Skin of body (tissue), 1 donor: ENCODE measurements at regions not wholly inside any gene's neighbourhood (a gene's known extent, or its start where the extent isn't known, plus 50 kb on each side); places are given as distances from the start of the nearest gene placed in this dataset.

Experiments
- DNase-seq: peaks from one replicate; lab custom pipeline; 2025; lab: John Stamatoyannopoulos, UW

DNA sequence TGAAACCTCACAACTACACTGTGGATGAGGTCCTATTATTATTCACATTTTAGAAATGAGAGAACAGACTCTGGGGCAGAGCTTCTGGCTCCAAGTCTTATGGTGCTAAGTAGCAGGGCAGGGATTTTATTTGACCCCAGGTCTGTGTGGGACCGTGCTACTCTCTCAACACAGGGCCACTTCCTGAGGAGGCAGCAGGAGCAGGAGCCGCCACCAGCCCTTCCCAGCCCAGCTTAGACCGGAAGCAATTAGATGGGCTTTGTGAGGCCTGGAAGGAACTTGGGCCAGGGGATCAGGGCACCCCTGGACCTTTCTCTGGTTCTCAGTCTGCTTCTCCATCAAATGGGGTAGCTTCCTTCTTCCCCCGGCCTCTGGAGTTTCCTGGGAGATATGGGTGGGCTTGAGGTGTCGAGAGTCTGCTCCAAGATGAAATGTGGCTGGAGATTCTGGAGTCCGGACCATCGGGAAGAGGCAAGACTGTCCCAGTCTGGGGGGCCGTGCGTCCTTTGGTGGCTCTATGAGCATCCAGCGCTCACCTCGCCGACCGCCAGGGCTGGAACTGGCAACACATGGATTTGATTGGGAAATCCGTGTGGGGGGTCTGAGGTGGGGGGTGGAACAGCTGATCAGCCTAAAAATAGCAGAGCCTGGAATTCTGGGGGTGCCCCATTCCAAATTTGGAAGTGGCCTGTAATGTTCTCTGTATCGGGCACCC lies 136.8 kb downstream of the FOXD2 start:
- DNase-seq, result no peak

DNA sequence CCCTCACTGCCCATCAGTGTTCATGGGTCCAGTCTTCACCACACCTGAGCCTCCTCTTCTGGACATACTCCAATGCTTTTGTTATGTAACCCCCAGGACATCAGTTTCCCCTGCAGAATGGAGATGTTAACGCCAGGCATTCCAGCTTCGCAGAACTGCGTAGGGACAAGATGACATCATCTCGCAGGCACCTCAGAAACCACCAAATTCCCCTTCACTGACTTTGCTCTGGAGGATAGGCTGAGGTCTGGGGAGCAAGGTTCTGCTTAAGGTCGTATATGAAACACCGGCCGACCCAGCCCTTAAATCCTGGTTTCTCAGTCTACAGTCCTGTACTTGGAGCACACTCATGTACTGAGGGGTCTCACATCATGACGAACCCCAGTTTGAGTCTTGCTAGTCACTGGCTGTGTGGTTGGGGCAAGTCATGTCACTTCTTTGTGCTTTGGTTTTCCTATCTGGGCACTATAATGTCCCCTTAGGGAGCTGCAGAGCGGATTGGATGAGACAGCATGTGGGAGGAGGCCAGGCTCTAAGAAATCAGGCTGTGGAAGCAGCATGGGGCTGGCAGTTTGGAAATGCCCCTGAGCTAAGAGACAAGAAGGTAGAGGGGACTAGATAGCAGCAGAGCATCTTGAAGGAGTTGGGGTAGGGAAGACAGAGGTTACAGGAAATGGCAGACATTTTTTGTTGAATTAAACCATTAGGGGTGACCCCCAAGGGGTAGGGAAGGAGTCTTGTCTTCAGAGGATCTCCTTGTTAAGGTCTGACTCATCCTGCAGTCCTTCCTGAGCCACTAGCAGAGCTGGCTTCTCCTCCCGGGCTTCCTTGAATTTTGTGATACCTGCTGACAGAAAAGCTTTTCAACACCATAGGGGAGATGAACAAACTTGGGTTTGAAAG lies 138.3 kb downstream of the FOXD2 start:
- no peak for DNase-seq

DNA sequence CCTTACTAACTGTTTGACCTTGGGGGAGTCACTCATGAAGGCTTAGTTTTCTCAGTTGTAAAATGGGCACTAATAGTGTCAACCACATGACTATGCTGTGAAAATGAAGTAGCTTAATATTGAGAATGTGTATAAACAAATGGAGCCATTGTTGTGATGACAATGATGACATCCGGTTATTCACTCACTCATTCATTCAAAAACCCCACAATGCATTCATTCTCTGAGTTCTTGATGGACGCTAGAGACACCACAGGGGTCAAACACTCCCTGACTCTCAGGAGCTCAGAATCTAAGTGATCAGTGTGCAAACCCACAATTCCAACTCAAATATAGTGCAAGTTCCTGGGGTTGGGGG lies 138.9 kb downstream of the FOXD2 start:
- no peak for DNase-seq

DNA sequence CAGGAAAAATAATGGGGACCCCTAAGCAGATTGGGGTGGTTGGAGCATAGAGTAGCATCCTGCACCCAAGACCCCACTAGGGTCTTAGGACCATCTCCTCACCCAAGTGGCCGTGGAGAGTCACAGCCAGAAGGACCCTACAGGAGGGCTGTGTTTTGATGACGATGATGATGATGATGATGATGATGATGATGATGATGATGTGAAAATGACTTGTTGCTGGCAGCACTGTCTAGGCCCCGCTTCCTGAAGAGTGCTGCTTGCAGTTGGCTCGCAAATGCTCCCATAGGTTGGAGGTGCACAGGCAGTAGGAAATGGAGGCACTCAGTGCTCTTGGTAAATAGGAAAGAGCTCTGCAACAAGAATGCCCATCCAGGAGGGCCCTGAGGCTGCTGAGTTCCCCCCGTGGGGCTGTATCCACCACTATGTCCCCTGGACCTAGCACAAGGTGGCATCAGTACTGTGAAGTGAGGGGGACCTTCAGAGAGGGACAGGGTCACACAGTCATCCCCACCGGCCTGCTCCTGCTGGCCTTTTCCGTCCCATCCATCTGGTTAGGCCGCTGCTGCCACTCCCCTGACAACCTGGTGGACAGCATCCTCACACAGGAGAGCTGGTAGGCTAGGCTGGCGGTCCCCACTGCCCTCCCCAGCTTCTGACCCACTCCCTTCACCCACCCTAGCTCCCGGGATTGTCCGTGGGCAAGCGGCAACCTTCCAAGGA lies 139.6 kb downstream of the FOXD2 start:
- DNase-seq, result no peak

DNA sequence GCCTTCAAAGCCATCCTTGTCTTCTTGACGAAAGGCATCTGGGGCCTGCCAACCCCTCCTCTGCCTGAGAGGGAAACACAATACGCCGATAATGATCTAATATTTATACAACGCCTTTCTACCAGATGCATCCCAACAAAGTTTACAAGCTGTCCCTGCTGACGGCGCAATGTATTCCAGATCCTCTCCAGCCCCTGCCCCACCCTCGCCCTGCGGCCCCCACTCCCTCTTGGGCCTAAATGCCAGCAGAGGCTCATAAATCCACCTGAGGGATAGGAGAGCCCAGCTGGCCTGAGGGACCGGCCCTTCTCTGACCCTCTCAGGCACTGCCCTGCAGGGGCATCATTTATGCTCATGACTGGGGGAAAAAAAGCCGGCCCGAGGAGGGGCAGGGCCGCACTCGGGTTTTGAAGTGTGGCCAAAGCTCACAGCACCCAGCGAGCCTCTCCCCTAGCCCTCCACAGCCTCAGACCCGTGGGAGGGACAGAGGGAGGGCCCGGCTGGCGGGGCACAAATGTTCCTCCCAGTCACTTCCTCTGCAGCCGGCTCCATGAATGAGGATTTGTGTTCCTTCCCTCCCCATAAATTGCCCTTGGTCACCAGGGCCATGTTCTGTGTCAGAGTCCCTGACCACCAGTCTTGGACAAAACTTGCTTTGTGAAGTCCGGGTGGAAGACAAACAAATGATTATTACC lies 140.3 kb downstream of the FOXD2 start:
- DNase-seq, result peak; percentile 88

DNA sequence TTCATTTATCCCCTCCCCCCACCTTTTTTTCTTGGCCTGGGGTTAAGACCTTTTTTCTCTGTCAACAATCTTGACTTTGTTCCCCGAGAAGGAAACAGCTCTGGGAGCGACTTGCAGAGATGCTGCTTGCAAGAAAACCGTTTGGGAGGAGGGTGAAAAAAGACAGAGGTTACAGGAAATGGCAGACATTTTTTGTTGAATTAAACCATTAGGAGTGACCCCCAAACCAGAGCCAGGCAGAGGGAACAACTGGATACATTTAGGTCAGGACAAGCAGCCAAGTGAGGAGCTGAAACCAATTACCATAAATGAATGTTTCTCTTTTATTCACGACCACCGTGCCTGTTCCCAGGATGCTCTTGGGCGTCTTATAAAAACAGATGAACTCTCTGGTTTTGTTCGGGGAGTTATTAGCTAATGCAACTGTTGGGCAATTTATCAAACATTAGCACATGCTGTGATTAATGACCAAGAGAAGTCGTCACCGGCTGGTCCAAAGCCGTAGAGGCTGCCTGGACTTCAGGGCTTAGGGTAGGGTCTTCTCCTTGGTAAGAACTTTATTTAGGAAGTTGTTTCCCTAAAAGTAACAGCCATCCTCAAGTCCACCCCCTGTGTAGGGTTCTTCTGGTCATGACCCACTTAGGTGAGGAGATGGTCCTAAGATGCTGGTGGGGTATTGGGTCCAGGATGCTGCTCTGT lies 141.0 kb downstream of the FOXD2 start:
- DNase-seq, result peak; percentile 91

DNA sequence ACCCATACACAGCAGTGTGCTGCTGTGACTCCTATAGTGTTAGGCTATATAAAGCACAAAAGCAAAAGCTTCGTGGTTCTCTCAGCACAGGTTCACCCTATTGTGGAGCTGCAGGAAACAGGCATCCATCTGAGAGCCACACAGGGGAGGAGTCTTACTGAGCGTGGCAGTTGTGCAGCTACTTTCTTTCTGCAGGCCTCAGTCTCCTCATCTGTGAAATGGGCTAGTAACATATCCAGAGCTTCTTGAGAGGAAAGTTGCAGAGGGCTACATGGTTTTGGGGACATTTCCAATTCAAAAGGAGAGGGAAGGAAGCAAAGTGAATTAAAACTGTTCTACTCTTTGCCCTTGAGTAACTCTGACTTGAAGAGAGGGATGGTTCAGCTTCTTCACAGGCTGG lies 142.0 kb downstream of the FOXD2 start:
- no peak for DNase-seq

DNA sequence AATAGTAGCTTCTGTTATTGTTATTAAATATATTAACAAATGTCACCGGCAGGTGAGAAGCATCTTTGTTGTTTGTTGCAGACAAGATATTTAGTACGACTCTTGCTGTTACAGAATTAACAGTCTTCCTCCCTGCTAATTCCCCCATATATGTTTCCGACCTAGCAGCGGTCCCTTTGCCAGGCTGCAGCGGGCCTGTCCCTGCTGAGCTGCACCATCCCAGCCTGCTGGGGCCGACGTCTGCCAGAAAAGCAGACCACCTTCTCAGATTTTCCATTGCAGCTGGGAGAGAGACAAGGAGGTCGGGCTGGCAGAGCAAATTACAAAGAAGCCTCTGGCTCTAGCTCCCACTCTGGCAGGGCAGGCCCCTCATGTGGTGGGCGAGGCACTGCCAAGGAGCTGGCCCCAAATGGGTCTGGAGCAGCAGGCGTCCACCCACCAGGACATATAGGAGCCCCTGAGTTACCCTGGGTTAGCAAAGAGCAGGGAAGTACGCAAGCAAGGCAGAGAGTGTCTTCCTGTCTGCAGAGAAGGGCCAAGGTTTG lies 142.7 kb downstream of the FOXD2 start:
- DNase-seq, result no peak

DNA sequence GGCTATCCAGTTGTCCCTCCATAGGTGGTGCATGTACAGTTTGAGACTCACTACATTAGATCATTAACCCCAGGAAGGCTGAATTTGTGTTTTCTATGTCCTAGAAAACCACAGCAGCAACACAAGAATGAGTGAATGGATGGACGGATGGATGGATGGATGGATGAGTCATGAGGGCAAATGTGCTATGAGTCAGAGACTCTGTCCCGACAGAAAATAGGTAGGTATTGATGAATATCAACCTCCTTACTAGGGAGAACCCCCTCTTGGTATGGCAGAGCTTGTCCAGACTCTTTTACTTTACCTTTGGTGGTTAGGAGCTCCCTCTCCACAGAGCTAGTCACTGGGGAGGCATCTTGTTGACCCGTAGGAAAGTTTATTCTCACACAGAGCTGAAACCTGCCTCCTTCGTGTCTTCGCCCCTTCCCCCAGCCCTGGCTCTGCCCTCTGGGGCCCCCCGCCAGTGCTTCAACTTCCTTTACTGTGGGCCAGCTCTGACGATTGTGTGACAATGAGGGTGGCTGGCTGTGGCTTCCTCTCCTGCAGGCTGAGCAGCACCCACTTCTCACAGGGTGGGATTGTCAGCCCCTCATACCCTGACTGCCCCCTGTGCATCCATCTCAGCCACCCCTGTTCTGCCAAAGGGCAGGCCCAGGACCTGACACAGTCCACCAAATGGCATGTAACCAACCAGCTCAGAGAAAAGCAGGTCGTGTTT lies 145.2 kb downstream of the FOXD2 start:
- DNase-seq, result no peak

DNA sequence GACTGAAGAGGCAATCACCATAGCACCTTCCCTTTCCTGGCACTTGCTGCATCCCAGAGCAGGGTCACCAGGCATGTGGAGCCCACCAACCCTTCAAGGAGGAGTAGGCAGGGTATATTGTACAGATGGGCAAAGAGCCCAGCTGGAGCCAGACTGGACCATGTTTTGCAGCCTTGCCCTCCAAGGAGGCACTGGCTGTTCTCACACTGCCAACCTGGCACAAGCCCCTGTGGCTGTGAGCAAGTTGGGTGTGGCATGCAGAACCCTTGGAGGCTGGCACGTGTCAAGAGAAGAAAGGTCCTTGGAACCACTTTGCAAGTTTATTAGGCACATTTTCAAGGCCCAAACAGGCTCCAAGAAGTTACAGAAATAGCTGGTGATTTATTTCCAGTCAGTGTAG lies 146.4 kb downstream of the FOXD2 start:
- no peak for DNase-seq

DNA sequence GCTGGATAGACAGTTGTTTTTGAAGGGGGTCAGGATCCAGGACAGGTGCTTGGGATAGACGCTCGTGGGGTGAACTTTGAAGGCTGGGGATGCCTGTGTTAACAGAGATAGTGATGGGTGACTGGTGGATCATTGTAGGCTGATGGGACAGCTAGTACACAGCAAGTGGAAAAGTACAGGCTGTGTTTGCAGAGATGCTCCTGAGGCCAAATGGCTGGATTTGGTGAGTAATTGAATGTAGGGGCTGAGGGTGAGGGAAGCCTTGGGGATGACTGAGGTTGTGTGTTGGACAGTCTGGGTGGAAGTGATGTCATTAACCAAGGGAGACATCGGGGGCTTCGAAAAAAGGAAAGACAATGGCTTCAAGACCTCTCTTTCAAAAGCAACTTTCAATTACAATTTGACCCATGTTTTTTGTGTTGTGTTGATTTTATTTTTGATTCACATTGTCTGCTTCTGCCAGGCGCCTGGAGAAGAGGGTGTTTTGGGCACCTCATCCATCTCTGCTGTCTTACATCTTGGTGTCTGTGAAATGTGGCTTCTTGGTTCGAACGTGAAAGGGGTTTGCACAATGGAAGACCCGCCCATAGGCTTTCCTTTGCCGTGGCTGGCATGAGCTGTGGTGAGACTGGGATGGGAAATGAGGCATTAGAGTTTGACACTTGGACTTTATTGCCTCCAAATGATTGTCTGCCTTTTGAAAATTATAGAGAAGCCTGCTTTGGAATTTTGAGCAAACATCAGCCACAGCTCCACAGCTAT lies 147.5 kb downstream of the FOXD2 start:
- DNase-seq, result no peak

DNA sequence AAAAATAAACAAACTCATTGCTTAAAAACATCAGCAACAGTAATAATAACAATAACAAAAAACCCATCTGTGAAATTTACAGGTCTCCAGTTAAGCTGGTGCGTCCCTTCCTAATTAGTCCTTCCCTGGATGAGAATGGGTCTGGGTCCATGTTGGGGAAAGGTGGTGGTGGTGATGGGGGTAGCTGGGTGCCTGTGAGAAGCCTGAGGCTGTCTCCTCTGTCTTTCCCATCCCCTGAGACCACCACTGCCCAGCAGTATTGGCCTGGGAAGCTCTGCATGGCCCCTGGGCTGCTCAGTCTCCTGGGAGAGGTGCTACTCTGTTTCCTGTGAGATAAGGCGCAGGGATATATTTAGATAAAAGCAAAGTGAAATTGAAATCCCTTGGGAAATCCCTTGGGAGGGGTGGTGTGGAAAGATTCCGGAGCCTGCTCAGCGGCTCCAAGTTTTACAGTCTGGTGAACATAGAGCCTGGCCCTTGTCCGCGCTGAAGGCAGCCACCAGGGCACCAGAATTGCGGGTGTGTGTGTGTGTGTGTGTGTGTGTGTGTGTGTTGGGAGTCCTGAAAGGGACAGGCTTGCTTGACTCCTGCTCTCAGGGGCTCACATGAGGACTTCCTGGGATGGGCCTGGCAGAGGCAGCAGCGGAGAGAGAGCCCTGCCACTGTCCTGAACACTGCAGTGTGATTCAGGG lies 150.2 kb downstream of the FOXD2 start:
- DNase-seq, result no peak

DNA sequence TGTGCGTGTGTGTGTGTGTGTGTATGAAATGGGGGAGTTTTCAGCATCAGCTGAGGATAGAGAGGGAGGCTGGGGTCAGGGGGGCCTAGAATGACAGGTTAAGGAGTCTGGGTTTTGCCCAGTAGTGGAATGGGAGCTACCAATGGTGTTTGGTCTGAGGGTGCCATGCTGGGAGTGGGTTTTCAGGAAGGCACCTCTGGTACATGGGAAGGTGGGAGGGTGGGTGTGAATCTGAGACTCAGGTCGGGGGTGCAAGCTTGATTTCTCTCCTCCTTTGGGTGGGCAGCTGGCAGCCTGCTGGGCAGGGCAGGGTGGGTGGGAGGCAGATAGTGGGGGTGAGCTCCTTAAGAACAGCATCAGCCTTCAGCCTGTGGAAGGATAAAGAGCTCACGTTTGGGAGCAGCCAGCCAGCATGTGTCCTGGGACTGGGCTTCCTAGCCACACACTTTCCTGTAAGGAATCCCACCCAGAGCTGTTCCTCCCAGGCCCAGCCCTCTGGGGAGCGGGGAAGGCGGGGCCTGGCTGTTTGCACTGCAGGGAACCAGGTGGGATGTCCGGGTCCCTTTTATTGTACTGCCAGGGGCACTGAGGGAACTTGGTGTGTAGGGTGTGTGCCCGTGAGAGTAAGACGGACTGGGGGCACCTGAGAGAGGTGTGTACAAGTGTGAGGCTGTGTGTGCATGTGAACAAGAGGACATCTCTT lies 152.8 kb downstream of the FOXD2 start:
- no peak for DNase-seq

DNA sequence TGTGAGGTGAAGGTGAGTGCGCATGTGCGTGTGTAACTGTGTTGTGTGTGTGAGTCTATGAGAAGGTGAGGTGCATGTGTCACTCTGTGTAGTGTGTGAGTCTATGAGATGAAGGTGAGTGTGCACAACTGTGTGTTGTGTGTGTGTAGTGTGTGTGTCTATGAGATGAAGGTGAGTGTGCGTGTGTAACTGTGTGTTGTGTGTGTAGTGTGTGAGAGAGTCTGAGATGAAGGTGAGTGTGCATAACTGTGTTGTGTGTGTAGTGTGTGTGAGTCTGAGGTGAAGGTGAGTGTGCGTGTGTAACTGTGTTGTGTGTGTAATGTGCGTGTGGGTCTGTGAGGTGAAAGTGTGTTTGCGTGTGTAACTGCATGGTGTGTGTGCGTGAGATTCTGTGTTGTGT lies 154.0 kb downstream of the FOXD2 start:
- DNase-seq, result no peak

DNA sequence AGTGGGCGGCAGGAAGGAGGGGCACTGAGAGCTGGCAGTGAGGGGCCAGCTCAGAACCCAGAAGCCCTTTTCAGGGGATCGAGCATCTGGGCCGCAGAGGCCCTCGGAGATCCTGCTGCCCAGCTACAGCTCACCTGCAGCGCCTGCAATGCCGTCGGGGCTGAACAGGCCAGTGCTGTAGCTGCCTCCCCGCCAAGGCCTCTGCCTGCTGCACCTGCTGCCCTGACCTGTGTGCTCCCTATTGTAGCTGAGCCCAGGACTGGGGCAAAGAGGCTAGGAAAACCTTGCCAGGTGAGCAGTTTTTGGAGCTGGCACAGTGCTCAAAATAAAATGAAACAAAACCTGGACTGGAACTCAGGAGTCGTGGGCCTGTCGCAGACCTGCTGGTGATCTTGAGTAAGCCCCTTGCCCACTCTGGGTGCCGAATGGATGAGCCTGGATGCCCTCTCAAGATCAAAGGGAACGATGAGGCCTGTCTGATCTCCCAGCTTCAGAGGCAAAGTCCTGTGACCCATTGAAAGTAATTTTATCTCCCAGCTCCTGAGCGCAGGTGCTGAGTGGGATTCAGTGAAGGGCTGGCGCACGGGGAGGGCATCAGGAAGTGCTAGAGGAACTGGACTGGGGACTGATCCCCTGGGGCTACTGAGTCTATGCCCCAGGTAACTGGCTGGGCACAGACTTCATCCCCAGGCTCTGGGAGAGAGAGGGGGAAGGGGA lies 154.6 kb downstream of the FOXD2 start:
- DNase-seq, result no peak

DNA sequence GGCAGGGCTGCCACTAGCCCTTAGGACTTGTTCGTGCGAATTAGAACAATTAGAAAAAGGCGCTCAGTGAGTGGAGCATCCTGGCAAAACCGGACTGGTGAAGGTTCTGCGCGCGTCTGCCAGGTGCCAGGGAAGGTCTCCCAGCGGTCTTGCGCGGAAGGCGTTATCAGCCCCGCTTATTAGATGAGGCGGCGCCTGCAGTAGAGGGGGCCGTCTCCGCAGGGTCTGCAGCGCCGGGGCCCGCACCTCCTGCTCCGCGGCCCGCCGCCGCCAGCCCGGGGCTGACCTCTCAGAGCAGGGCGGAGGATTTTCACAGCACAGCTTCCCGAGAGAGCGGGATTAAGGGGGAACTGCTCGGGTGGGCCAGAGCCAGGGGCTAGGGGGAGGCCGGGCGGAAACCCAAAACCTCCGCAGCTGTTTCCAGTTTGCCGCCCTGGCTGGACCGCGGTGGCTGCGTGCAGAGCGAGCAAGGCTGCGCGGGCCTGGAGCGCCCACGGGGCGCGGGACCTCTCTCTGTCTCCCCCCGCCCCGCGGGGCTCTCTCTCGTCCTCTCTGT lies 155.2 kb downstream of the FOXD2 start:
- DNase-seq, result no peak
